ENCODE measurements at regions not wholly inside any gene's neighbourhood (a gene's known extent, or its start where the extent isn't known, plus 50 kb on each side); places are given as distances from the start of the nearest gene placed in this dataset.
"Not testable (repeated sequence)": the region's sequence is repeated elsewhere in the genome, so short reads cannot be mapped to it uniquely, and the experiment has no call there.

DNA sequence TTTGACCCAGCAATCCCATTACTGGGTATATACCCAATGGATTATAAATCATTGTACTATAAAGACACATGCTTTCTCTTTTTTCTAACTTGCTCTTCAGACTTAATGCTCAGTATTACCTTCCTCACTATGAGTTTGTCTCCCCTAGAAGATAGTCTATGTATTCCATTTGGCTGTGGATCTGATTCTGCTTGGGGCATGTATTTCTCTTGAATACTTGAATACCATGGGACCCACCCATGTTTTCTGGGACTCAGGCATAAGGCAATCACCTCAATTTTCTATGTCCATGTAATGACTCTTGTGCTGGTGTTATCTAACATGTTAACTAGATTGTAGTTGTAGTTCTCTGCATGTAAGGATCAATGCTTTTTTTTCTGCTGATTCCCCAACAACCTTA lies 70.4 kb upstream of the PPM1H start:
- ATAC-seq (no peak), DNase-seq (no peak)
- intact Hi-C loops (cut with micrococcal nuclease): no loop called here

DNA sequence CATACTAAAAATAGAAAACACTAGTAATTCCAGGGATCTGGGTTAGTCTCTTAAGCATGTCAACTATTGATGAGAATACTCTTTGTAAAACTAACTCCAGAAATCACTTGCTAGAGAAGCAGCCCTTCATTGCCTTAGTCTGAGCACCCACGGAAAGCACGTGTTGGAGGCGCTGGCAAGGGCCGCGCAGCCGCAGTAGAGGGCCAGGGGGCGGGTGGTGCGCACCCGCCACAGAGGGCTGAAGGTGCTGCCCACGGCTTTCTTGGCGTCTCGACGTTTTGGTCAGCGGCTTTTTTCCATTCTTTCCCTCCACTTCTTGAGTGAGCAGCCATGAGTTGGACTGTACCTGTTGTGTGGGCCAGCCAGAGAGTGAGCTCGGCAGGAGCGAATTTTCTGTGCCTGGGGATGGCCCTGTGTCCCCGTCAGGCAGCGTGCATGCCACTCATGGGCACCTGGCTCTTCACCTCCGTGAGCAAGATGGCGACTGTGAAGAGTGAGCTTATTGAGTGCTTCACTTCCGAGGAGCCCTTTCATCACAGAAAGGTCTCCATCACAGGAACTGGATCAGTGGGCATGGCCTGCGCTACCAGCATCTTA lies 68.4 kb upstream of the PPM1H start:
- DNase-seq (no peak), ATAC-seq (no peak)
- intact Hi-C loops (cut with micrococcal nuclease): no loop called here

DNA sequence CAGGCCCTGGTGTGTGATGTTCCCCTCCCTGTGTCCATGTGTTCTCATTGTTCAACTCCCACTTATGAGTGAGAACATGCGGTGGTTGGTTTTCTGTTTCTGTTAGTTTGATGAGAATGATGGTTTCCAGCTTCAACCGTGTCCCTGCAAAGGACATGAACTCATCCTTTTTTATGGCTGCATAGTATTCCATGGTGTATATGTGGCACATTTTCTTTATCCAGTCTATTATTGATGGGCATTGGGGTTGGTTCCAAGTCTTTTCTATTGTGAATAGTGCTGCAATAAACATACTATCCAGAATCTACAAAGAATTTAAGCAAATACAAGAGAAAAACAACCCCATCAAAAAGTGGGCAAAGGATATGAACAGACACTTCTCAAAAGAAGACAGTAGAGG lies 67.1 kb upstream of the PPM1H start:
- intact Hi-C loops (cut with micrococcal nuclease); DNase-seq; ATAC-seq: not testable (repeated sequence)

DNA sequence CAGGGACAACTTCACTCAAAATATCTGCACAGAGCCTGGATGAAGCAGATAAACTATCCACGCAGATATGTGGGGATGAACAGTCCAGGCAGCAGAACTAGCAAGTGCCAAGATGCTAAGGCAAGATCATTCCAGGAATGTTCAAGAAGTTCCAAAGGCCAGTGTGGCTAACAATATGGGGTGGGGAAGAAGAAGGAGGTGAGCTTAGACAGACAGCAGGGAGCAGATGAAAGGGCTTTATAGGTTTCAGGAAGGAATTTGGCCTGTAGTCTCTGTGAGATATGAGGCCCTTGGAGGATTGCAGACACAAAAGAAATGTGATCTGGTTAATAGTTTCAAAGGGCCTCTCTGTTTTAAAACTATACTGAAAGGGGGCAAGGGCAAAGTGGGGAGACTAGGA lies 63.5 kb upstream of the PPM1H start:
- no peak for ATAC-seq

GRCh38 chr12:62995097-62995496 lies 60.1 kb upstream of the PPM1H start:
- DNase-seq (no peak), ATAC-seq (no peak)
- intact Hi-C loops (cut with micrococcal nuclease): no loop called here

More for the DNA sequence above, 63.5 kb upstream of the PPM1H start:
- no peak for DNase-seq
- intact Hi-C loops (cut with micrococcal nuclease): no loop called here

- intact Hi-C loops (cut with micrococcal nuclease): no loop called here
- DNase-seq: no peak
- no peak for ATAC-seq
Observed at GRCh38 chr12:62986844-62987243, 51.9 kb upstream of the PPM1H start.
